GM13977 (cell line): ENCODE measurements at regions not wholly inside any gene's neighbourhood (a gene's known extent, or its start where the extent isn't known, plus 50 kb on each side); places are given as distances from the start of the nearest gene placed in this dataset.

ENCODE experiments used
- DNase-seq: peaks from one replicate; pipeline ENCODE4 v3.0.0; 2012; ENCODE audit warnings: low spot score
- CTCF ChIP-seq: IDR thresholded peaks from 2 replicates; pipeline ENCODE4 v1.5.1; 2012; ENCODE audit warnings: mild to moderate bottlenecking, control low read depth; ENCODE audit not compliant: insufficient read depth; ENCODE audit errors: extremely low read depth, missing control alignments
- in situ Hi-C: fragments of 300-500 bp; cut with MboI; formaldehyde crosslinking; loops from one replicate; pipeline ENCODE4 v1.12.0; 2022; ENCODE audit warnings: low sequenced_read_pairs, low pct_unique_long_range_greater_than_20kb, mixed read lengths, inconsistent platforms; ENCODE audit not compliant: unreplicated experiment

GRCh38 chr14:26339381-26339780 lies 258.5 kb downstream of the NOVA1 start:
- DNase-seq: no peak
- in situ Hi-C loops: no loop called here
- TF ChIP-seq CTCF: no peak

- no peak for TF ChIP-seq CTCF
- in situ Hi-C loops: no loop called here
- DNase-seq: no peak
Measured at GRCh38 chr14:26338231-26338630, 259.6 kb downstream of the NOVA1 start.

- TF ChIP-seq CTCF: no peak
- DNase-seq: no peak
- in situ Hi-C loops: no loop called here
Measured at GRCh38 chr14:26334288-26334687, 263.5 kb downstream of the NOVA1 start.

- in situ Hi-C loops: no loop called here
- no peak for DNase-seq
- no peak for TF ChIP-seq CTCF
Measured at GRCh38 chr14:26332966-26333365, 264.9 kb downstream of the NOVA1 start.

- DNase-seq: no peak
- no peak for TF ChIP-seq CTCF
- in situ Hi-C loops: no loop called here
Measured at GRCh38 chr14:26330982-26331381, 266.9 kb downstream of the NOVA1 start.

GRCh38 chr14:26328791-26329190 lies 269.0 kb downstream of the NOVA1 start:
- no peak for DNase-seq
- in situ Hi-C loops: no loop called here
- no peak for TF ChIP-seq CTCF

GRCh38 chr14:26323869-26324268 lies 274.0 kb downstream of the NOVA1 start:
- no peak for DNase-seq
- in situ Hi-C loops: no loop called here
- no peak for TF ChIP-seq CTCF
